Activated CD4-positive, alpha-beta T cell treated with anti-CD3 and anti-CD28 coated beads for 24 hours (primary cell): ENCODE measurements at regions not wholly inside any gene's neighbourhood (a gene's known extent, or its start where the extent isn't known, plus 50 kb on each side); places are given as distances from the start of the nearest gene placed in this dataset.

ENCODE experiments used
- DNase-seq, 2 donors: peaks; one replicate each; pipeline ENCODE4 v3.0.0-alpha.2; 2020; ENCODE audit warnings: low read depth in 2 of 2

- no peak for DNase-seq
These were observed 212.3 kb downstream of the ERCC6L2 start for GRCh38 chr9:96087669-96088299.

- DNase-seq: no peak
These were observed 211.6 kb downstream of the ERCC6L2 start for GRCh38 chr9:96086936-96087571.

GRCh38 chr9:96085491-96086143, 210.1 kb downstream of the ERCC6L2 start:
- no peak for DNase-seq

GRCh38 chr9:96084331-96084734, 208.8 kb downstream of the ERCC6L2 start:
- DNase-seq: no peak

GRCh38 chr9:96082516-96083232, 207.2 kb downstream of the ERCC6L2 start:
- DNase-seq: no peak

- no peak for DNase-seq
These were observed 204.9 kb downstream of the ERCC6L2 start for GRCh38 chr9:96080364-96080763.

- no peak for DNase-seq
These were observed 204.3 kb downstream of the ERCC6L2 start for GRCh38 chr9:96079779-96080178.

GRCh38 chr9:96078897-96079490, 203.5 kb downstream of the ERCC6L2 start:
- no peak for DNase-seq

- no peak for DNase-seq
These were observed 200.3 kb downstream of the ERCC6L2 start for GRCh38 chr9:96075757-96076156.

GRCh38 chr9:96075111-96075510, 199.6 kb downstream of the ERCC6L2 start:
- no peak for DNase-seq

- DNase-seq: no peak
These were observed 198.3 kb downstream of the ERCC6L2 start for GRCh38 chr9:96073531-96074480.

GRCh38 chr9:96072930-96073329, 197.4 kb downstream of the ERCC6L2 start:
- no peak for DNase-seq

GRCh38 chr9:96071815-96072124, 196.3 kb downstream of the ERCC6L2 start:
- no peak for DNase-seq

GRCh38 chr9:96071076-96071814, 195.8 kb downstream of the ERCC6L2 start:
- no peak for DNase-seq

- DNase-seq: no peak
These were observed 194.2 kb downstream of the ERCC6L2 start for GRCh38 chr9:96069629-96070220.

GRCh38 chr9:96068511-96068910, 193.0 kb downstream of the ERCC6L2 start:
- no peak for DNase-seq

- DNase-seq: no peak
These were observed 192.1 kb downstream of the ERCC6L2 start for GRCh38 chr9:96067600-96067999.

- DNase-seq: no peak
These were observed 191.5 kb downstream of the ERCC6L2 start for GRCh38 chr9:96067004-96067403.

- DNase-seq: no peak
These were observed 190.2 kb downstream of the ERCC6L2 start for GRCh38 chr9:96065482-96066251.
